GM12873 (cell line): ENCODE measurements at regions not wholly inside any gene's neighbourhood (a gene's known extent, or its start where the extent isn't known, plus 50 kb on each side); places are given as distances from the start of the nearest gene placed in this dataset.

Source experiments
- TF ChIP-seq, protein P1 (sequence below): IDR thresholded peaks from 2 replicates; pipeline ENCODE4 v1.5.1; 2012; ENCODE audit warnings: low read depth, mild to moderate bottlenecking, moderate library complexity, low read length, control low read depth; ENCODE audit not compliant: insufficient read depth; ENCODE audit errors: missing control alignments

DNA sequence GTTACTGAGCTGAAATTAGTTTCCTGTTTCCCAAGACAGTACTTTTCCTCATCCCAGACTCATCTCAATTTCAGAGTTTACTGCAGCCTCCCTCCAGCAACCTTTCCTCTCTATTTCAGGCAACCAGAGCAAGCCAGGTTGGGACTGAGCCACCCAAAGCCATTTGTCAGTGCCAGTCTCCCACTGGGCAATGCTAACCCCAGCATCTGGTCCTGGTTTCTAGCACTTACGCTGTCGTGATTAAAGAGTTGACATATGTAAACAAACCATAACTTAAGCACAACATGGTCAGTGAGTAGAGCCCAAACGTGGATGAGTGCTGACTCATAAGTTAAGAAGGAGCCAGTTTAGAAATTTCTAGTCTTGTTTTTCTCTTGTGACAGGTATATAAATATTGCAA lies 119.6 kb upstream of the BLID start:
- TF ChIP-seq, protein P1, sequence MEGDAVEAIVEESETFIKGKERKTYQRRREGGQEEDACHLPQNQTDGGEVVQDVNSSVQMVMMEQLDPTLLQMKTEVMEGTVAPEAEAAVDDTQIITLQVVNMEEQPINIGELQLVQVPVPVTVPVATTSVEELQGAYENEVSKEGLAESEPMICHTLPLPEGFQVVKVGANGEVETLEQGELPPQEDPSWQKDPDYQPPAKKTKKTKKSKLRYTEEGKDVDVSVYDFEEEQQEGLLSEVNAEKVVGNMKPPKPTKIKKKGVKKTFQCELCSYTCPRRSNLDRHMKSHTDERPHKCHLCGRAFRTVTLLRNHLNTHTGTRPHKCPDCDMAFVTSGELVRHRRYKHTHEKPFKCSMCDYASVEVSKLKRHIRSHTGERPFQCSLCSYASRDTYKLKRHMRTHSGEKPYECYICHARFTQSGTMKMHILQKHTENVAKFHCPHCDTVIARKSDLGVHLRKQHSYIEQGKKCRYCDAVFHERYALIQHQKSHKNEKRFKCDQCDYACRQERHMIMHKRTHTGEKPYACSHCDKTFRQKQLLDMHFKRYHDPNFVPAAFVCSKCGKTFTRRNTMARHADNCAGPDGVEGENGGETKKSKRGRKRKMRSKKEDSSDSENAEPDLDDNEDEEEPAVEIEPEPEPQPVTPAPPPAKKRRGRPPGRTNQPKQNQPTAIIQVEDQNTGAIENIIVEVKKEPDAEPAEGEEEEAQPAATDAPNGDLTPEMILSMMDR: no peak

DNA sequence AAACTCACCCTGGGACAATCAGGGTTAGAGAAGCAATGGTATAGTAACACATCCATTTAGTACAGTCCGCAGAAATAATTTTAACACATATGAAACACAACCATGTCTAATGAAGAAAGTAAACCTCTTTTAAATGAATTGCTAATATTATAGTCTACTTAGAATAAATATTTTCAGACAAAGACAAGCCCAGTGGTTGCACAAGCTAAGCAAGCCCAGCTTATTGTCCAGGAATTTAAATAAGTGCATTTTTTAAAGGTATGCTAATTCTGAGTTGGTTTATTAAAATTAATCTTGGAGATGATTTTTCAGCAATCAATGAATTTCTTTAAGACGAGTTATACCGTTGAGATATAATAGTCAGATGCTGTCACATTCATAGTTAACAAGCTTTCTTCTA lies 118.8 kb upstream of the BLID start:
- TF ChIP-seq, protein P1: no peak

DNA sequence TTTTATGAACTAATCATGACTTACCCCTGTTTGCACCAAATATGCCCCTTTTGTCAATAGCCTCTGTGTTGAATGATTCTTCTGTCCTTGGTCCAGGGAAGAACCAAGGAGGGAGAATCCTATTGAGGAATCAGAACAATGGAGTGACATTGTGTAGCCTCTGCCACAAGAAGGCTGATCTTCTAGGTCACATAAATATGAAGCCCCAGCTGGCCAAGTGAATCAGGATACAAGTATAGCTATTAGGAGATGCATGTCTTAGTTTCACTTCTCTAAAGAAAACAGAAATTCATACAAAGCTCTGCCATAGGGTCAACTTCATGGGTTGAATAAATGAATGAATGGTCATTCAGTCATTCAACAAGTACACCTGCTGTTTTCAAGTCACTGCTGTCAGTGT lies 118.2 kb upstream of the BLID start:
- TF ChIP-seq, protein P1: no peak

DNA sequence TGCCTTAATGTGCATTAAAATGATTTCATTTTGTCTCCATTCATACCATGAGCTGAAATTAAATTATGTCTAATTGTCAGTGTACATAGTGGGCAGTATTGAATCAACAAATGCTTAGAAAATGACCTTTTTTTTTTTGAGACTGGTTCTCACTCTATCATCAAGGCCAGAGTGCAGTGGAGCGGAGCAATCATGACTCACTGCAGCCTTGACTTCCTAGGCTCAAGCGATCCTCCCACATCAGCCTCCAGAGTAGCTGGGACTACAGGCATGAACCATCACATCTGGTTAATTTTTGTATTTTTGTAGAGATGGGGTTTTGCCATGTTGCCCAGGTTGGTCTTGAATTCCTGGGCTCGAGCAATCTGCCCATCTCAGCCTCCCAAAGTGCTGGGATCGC lies 117.0 kb upstream of the BLID start:
- TF ChIP-seq, protein P1: no peak

DNA sequence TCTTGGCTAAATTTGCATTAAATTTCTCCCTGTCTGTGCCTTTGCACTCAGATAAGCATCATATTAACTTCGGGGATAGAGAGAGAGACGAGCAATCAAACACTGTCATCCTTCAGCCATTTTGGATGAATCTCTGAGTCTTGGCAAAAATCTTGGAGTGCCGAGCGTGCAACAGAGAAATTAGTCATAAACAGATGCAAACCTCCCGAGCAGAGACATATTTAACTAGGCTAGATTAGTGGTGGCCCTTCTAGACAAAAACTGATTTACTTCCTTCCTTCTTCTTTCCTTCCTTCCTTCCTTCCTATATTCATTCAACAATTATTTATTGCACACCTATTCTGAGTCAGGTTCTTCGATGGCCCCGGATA lies 114.4 kb upstream of the BLID start:
- TF ChIP-seq, protein P1: no peak

DNA sequence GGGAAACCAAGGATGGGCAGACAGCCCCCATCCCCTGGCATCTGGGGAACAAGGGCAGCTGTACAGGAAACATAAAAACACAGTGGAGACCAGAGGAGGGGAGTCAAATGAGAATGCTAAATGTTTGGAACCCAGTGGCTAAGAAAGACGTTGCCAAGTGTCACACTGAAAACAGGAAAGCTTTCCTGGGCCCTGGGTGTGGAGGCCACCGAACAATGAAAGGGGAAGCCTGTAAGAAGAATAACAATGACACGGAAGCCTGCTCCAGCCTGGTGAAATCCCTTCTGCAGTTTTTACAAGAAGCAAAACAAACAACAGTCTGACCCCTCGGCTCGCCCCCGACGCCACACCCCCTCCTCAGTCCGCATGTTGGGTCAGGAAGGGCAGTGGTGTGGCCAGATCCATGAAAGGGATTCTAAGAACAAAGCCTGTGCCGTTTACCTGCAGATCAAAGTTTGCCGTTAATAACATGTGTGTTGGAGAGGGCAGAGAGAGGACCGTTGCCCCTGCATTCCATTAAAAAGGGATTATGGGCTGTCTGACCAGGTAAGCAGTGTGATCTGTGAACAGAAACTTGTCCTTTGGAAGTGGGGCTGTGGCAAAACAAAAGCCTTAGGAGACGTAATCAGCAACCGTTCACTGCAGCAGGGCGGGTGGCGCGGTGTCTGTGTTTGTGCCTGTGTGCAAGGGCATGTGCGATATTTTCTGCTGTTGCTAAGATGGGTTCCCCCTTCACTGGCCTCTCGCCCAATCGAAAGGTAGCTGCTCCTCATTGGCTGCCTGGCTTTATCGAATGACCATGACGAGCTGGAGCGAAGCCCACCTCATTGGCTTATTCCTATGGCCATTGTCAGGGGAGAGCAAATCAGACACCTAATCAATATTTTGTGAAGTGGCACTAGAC lies 113.7 kb upstream of the BLID start:
- TF ChIP-seq, protein P1: no peak

DNA sequence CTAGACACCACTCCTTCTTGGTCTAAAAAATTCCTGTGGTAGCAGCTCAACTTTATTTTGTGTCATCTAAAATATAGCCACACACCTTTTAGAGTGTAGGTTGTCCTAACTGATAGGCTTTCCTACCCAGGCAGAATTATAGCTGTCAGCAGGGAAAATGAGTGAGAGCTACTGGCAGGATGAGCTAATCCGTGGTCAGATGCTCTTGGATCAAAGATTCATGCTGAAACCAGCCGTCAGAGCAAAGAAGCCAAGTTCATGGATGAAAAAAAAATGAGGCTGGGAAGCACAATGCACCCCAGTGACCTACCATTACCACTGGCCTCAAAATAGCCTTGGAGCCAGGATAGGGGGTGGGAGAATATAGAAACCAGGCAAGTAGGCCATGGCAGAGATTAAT lies 113.1 kb upstream of the BLID start:
- TF ChIP-seq, protein P1: no peak
